ENCODE measurements at regions not wholly inside any gene's neighbourhood (a gene's known extent, or its start where the extent isn't known, plus 50 kb on each side); places are given as distances from the start of the nearest gene placed in this dataset.

DNA sequence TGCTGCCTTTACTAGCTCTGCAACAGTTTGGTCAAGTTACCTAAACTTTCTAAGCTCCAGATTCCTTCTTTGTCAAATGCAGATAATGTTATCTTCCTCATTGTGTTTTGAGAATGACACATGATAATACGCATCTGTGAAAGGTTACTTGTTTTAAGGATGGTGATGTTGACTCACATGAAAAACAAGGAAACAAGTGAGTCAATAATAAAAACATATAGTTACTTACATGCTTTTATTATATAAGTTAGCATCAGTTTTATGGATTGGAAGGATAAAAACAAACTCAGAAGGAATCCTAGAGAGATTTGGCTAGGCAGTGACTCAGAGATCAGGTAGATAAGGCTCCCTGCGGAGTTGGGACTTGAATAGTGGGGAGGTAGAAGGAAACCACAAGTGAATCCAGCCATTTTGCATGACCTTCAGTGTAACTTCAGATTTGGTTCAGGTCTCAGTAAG lies 144.6 kb downstream of the LMO4 start:
- H3K36me3 Mint-ChIP-seq = peaks cover 4% of the 10 kb centered on the region; the same call in 1 of the 2 replicates
- ATAC-seq = no peak
- TF ChIP-seq TEAD1 (CRISPR knock-in tag; IDR thresholded peaks at IDR 0.05) (no peak), GRHL2 (CRISPR knock-in tag; IDR thresholded peaks at IDR 0.05; ENCODE audit: insufficient replicate concordance, severe bottlenecking) (no peak), NR3C1 (CRISPR knock-in tag; conservative IDR thresholded peaks at IDR 0.05; ENCODE audit: low read depth) (no peak)
- TF ChIP-seq, protein P1, sequence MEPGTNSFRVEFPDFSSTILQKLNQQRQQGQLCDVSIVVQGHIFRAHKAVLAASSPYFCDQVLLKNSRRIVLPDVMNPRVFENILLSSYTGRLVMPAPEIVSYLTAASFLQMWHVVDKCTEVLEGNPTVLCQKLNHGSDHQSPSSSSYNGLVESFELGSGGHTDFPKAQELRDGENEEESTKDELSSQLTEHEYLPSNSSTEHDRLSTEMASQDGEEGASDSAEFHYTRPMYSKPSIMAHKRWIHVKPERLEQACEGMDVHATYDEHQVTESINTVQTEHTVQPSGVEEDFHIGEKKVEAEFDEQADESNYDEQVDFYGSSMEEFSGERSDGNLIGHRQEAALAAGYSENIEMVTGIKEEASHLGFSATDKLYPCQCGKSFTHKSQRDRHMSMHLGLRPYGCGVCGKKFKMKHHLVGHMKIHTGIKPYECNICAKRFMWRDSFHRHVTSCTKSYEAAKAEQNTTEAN (CRISPR knock-in tag; IDR thresholded peaks at IDR 0.05) = no peak
- H3K4me1 Mint-ChIP-seq = peaks cover 20% of the 10 kb centered on the region
- no peak overlapping the region for H3K4me3 Mint-ChIP-seq
- peaks cover 5% of the 10 kb centered on the region for H3K9me3 Mint-ChIP-seq
- no peak for DNase-seq (ENCODE audit: low spot score)
- ChIA-PET POLR2A (no interaction called here), CTCF (no interaction called here)
- H3K27me3 Mint-ChIP-seq (ENCODE audit: low read depth) = no peaks in the 10 kb centered on the region
- H3K27ac Mint-ChIP-seq = no peak overlapping the region; the same call in 1 of the 2 replicates

DNA sequence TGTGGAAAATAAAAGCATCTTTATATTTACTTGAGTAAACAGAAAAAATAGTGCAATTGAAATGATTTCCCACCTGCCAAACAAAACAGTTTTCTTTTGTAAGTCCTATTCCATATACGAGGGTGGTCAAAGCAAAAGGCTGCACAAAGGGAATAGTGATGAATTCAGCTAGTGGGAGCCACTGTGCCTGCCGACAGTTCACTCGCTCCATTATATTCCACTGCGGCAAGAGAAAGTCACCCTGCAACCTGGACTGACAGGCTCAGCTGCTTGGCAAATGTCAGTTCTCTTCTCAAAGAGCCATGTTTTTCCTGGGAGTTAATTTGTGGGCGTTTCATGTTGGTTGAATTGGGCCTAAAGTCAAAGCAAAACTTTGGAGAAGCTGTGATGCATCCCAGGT lies 145.4 kb downstream of the LMO4 start:
- CTCF ChIA-PET = no interaction called here

DNA sequence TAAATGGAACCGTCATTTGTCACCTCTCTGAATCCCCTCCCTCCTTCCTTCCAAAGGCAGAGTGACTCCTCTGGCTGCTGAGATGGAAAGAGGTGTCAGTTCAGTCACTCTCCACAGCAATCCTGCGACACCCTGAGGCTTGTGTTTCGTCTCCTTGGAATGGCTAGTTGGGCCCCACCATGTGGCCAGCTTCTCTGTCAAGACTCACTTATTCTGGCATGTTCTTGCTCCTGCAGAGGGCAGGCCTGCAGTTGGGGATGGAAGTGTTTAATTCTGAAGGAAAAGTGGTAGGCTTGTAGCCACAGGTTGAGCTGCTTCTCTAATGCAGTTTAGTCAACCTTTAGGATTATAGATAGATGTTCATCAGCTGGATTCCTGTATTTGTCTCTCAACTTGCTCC lies 149.6 kb downstream of the LMO4 start:
- Mint-ChIP-seq H3K9me3 (no peaks in the 10 kb centered on the region), H3K36me3 (no peaks in the 10 kb centered on the region), H3K27me3 (ENCODE audit: low read depth) (no peaks in the 10 kb centered on the region), H3K27ac (no peak overlapping the region), H3K4me3 (no peak overlapping the region), H3K4me1 (peaks cover 12% of the 10 kb centered on the region)
- ATAC-seq (peak; percentile 99), DNase-seq (ENCODE audit: low spot score) (peak; percentile 53)
- CTCF ChIA-PET = interaction anchor here (0.6 to 1.3 kb wide), 5 partner anchors 14 to 413 kb away, joined by 3 to 6 read pairs (median 4); no protein-coding TSS in a partner anchor
- POLR2A ChIA-PET = no interaction called here
- TF ChIP-seq, protein P2, sequence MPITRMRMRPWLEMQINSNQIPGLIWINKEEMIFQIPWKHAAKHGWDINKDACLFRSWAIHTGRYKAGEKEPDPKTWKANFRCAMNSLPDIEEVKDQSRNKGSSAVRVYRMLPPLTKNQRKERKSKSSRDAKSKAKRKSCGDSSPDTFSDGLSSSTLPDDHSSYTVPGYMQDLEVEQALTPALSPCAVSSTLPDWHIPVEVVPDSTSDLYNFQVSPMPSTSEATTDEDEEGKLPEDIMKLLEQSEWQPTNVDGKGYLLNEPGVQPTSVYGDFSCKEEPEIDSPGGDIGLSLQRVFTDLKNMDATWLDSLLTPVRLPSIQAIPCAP (CRISPR knock-in tag; IDR thresholded peaks at IDR 0.05) = no peak
- TF ChIP-seq ZNF121 (CRISPR knock-in tag; IDR thresholded peaks at IDR 0.05) (no peak), FOXP1 (CRISPR knock-in tag; IDR thresholded peaks at IDR 0.05; ENCODE audit: borderline replicate concordance) (0 out of 2 replicates have a peak, but pooled peaks have one; percentile 29), ZNF423 (CRISPR knock-in tag; IDR thresholded peaks at IDR 0.05) (no peak), MXD4 (CRISPR knock-in tag; IDR thresholded peaks at IDR 0.05; ENCODE audit: borderline replicate concordance) (no peak), SMAD3 (CRISPR knock-in tag; IDR thresholded peaks at IDR 0.05; ENCODE audit: borderline replicate concordance) (no peak), MYBL2 (CRISPR knock-in tag; IDR thresholded peaks at IDR 0.05) (peak; percentile 71; the same call in 1 of the 2 replicates), GTF2I (CRISPR knock-in tag; conservative IDR thresholded peaks at IDR 0.05) (no peak), ETV6 (CRISPR knock-in tag; IDR thresholded peaks at IDR 0.05) (no peak), ZNF317 (CRISPR knock-in tag; IDR thresholded peaks at IDR 0.05; ENCODE audit: borderline replicate concordance, low read depth) (no peak), ESRRA (CRISPR knock-in tag; IDR thresholded peaks at IDR 0.05; ENCODE audit: borderline replicate concordance) (no peak), RORB (CRISPR knock-in tag; IDR thresholded peaks at IDR 0.05) (no peak), RELA (CRISPR knock-in tag; IDR thresholded peaks at IDR 0.05; ENCODE audit: borderline replicate concordance) (no peak)
- TF ChIP-seq, protein P3, sequence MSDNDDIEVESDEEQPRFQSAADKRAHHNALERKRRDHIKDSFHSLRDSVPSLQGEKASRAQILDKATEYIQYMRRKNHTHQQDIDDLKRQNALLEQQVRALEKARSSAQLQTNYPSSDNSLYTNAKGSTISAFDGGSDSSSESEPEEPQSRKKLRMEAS (CRISPR knock-in tag; IDR thresholded peaks at IDR 0.05) = peak; percentile 69; the same call in 1 of the 2 replicates

More for the DNA sequence above, 145.4 kb downstream of the LMO4 start:
- Mint-ChIP-seq H3K27ac (no peak overlapping the region), H3K36me3 (peaks cover 4% of the 10 kb centered on the region; the same call in 1 of the 2 replicates), H3K27me3 (ENCODE audit: low read depth) (no peaks in the 10 kb centered on the region), H3K9me3 (peaks cover 5% of the 10 kb centered on the region), H3K4me1 (peaks cover 22% of the 10 kb centered on the region), H3K4me3 (no peak overlapping the region)
- no peak for TF ChIP-seq GRHL2 (CRISPR knock-in tag; IDR thresholded peaks at IDR 0.05; ENCODE audit: insufficient replicate concordance, severe bottlenecking)
- TF ChIP-seq CREB1 (CRISPR knock-in tag; IDR thresholded peaks at IDR 0.05) = no peak
- TF ChIP-seq, protein P4, sequence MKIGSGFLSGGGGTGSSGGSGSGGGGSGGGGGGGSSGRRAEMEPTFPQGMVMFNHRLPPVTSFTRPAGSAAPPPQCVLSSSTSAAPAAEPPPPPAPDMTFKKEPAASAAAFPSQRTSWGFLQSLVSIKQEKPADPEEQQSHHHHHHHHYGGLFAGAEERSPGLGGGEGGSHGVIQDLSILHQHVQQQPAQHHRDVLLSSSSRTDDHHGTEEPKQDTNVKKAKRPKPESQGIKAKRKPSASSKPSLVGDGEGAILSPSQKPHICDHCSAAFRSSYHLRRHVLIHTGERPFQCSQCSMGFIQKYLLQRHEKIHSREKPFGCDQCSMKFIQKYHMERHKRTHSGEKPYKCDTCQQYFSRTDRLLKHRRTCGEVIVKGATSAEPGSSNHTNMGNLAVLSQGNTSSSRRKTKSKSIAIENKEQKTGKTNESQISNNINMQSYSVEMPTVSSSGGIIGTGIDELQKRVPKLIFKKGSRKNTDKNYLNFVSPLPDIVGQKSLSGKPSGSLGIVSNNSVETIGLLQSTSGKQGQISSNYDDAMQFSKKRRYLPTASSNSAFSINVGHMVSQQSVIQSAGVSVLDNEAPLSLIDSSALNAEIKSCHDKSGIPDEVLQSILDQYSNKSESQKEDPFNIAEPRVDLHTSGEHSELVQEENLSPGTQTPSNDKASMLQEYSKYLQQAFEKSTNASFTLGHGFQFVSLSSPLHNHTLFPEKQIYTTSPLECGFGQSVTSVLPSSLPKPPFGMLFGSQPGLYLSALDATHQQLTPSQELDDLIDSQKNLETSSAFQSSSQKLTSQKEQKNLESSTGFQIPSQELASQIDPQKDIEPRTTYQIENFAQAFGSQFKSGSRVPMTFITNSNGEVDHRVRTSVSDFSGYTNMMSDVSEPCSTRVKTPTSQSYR (CRISPR knock-in tag; IDR thresholded peaks at IDR 0.05) = no peak
- TF ChIP-seq, protein P5, sequence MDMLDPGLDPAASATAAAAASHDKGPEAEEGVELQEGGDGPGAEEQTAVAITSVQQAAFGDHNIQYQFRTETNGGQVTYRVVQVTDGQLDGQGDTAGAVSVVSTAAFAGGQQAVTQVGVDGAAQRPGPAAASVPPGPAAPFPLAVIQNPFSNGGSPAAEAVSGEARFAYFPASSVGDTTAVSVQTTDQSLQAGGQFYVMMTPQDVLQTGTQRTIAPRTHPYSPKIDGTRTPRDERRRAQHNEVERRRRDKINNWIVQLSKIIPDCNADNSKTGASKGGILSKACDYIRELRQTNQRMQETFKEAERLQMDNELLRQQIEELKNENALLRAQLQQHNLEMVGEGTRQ (CRISPR knock-in tag; IDR thresholded peaks at IDR 0.05) = no peak
- TF ChIP-seq, protein P6, sequence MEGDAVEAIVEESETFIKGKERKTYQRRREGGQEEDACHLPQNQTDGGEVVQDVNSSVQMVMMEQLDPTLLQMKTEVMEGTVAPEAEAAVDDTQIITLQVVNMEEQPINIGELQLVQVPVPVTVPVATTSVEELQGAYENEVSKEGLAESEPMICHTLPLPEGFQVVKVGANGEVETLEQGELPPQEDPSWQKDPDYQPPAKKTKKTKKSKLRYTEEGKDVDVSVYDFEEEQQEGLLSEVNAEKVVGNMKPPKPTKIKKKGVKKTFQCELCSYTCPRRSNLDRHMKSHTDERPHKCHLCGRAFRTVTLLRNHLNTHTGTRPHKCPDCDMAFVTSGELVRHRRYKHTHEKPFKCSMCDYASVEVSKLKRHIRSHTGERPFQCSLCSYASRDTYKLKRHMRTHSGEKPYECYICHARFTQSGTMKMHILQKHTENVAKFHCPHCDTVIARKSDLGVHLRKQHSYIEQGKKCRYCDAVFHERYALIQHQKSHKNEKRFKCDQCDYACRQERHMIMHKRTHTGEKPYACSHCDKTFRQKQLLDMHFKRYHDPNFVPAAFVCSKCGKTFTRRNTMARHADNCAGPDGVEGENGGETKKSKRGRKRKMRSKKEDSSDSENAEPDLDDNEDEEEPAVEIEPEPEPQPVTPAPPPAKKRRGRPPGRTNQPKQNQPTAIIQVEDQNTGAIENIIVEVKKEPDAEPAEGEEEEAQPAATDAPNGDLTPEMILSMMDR (IDR thresholded peaks at IDR 0.05) = no peak
- no peak for TF ChIP-seq SMAD3 (CRISPR knock-in tag; IDR thresholded peaks at IDR 0.05; ENCODE audit: borderline replicate concordance)
- TF ChIP-seq GTF2I (CRISPR knock-in tag; conservative IDR thresholded peaks at IDR 0.05) = no peak
- TF ChIP-seq ZNF317 (CRISPR knock-in tag; IDR thresholded peaks at IDR 0.05; ENCODE audit: borderline replicate concordance, low read depth) = no peak
- TF ChIP-seq EMX1 (CRISPR knock-in tag; IDR thresholded peaks at IDR 0.05) = no peak
- no peak for DNase-seq (ENCODE audit: low spot score)
- ATAC-seq = no peak
- POLR2A ChIA-PET = no interaction called here
